OCI-LY3 (cell line): ENCODE measurements at regions not wholly inside any gene's neighbourhood (a gene's known extent, or its start where the extent isn't known, plus 50 kb on each side); places are given as distances from the start of the nearest gene placed in this dataset.

Experiments
- H2AFZ ChIP-seq: fragments of 200-600, 300-600 bp; shearing (Covaris generic); 2 replicates; pipeline ENCODE4 v1.6.0; 2014; ENCODE audit warnings: antibody characterized with exemption, low read depth, low read length
- H3K27ac ChIP-seq: fragments of 200-600, 300-600 bp; sonication (generic); 2 replicates; pipeline ENCODE4 v1.5.1; 2014; ENCODE audit warnings: mild to moderate bottlenecking, low read length, moderate library complexity, mixed read lengths
- H3K27me3 ChIP-seq: fragments of 200-600, 300-600 bp; sonication (generic); 2 replicates; pipeline ENCODE4 v1.6.1; 2014; ENCODE audit warnings: low read depth, low read length, mixed read lengths
- H3K36me3 ChIP-seq: fragments of 200-600, 300-600 bp; sonication (generic); replicated peaks from 2 replicates; pipeline ENCODE3; 2014; ENCODE audit warnings: low read depth, low read length, mixed read lengths
- H3K4me1 ChIP-seq: fragments of 300-600, 200-600 bp; sonication (generic); 2 replicates; pipeline ENCODE4 v1.6.1; 2014; ENCODE audit warnings: low read length, mixed read lengths
- H3K4me2 ChIP-seq: fragments of 200-600, 300-600 bp; sonication (generic); 2 replicates; pipeline ENCODE4 v1.6.1; 2014; ENCODE audit warnings: low read length, mixed read lengths
- H3K4me3 ChIP-seq: fragments of 300-600, 200-600 bp; sonication (generic); 2 replicates; pipeline ENCODE4 v1.5.1; 2014; ENCODE audit warnings: antibody characterized with exemption, mild to moderate bottlenecking, low read length, moderate library complexity
- H3K79me2 ChIP-seq: fragments of 300-600, 200-600 bp; shearing (Covaris generic); 2 replicates; pipeline ENCODE4 v1.6.1; 2014; ENCODE audit warnings: mild to moderate bottlenecking, low read length, mixed read lengths
- H3K9ac ChIP-seq: fragments of 300-600, 200-600 bp; shearing (Covaris generic); 2 replicates; pipeline ENCODE4 v1.6.0; 2014; ENCODE audit warnings: mild to moderate bottlenecking, low read length, moderate library complexity
- H3K9me3 ChIP-seq: fragments of 200-600, 300-600 bp; shearing (Covaris generic); 2 replicates; pipeline ENCODE4 v1.6.1; 2014; ENCODE audit warnings: low read length, mixed read lengths; ENCODE audit not compliant: insufficient read depth
- H4K20me1 ChIP-seq: fragments of 200-600, 300-600 bp; sonication (generic); 2 replicates; pipeline ENCODE4 v1.6.1; 2016; ENCODE audit warnings: low read length, mixed read lengths; ENCODE audit not compliant: insufficient read depth
- CTCF ChIP-seq: fragments of 200-600, 300-600 bp; sonication (generic); IDR thresholded peaks from 2 replicates; pipeline ENCODE4 v1.5.1; 2014; ENCODE audit warnings: antibody characterized with exemption, low read length, low read depth
- EZH2phosphoT487 ChIP-seq: fragments of 200-600 bp; shearing (Covaris generic); IDR thresholded peaks from 2 replicates; pipeline ENCODE4 v1.6.1; 2018; ENCODE audit warnings: antibody characterized with exemption, mixed run types, low read depth

- H3K9ac ChIP-seq: no peak overlapping the region
- TF ChIP-seq CTCF (no peak), EZH2phosphoT487 (no peak)
- H3K27me3 ChIP-seq: no peaks in the 10 kb centered on the region
- H3K9me3 ChIP-seq: no peaks in the 10 kb centered on the region
- H3K4me1 ChIP-seq: no peaks in the 10 kb centered on the region
- H3K79me2 ChIP-seq: no peaks in the 10 kb centered on the region
- no peak overlapping the region for H3K4me3 ChIP-seq
- no peak overlapping the region for H3K4me2 ChIP-seq
- H2AFZ ChIP-seq: no peak overlapping the region
- H3K36me3 ChIP-seq: no peaks in the 10 kb centered on the region
- no peak overlapping the region for H3K27ac ChIP-seq
- no peaks in the 10 kb centered on the region for H4K20me1 ChIP-seq
Observed at GRCh38 chr4:138420471-138420870, 178.3 kb upstream of the SLC7A11 start.

GRCh38 chr4:138414202-138414601, 172.1 kb upstream of the SLC7A11 start:
- no peak overlapping the region for H3K27ac ChIP-seq
- H2AFZ ChIP-seq: no peak overlapping the region
- no peaks in the 10 kb centered on the region for H3K36me3 ChIP-seq
- no peak for TF ChIP-seq CTCF
- TF ChIP-seq EZH2phosphoT487: no peak
- no peak overlapping the region for H3K4me2 ChIP-seq
- H3K4me3 ChIP-seq: no peak overlapping the region
- no peak overlapping the region for H3K9ac ChIP-seq
- H3K27me3 ChIP-seq: no peaks in the 10 kb centered on the region
- H4K20me1 ChIP-seq: no peaks in the 10 kb centered on the region
- H3K9me3 ChIP-seq: no peaks in the 10 kb centered on the region
- no peaks in the 10 kb centered on the region for H3K4me1 ChIP-seq
- no peaks in the 10 kb centered on the region for H3K79me2 ChIP-seq

GRCh38 chr4:138413273-138413672, 171.1 kb upstream of the SLC7A11 start:
- TF ChIP-seq EZH2phosphoT487 (no peak), CTCF (no peak)
- H3K79me2 ChIP-seq: no peaks in the 10 kb centered on the region
- no peak overlapping the region for H3K9ac ChIP-seq
- no peaks in the 10 kb centered on the region for H3K4me1 ChIP-seq
- no peak overlapping the region for H3K4me2 ChIP-seq
- no peaks in the 10 kb centered on the region for H3K36me3 ChIP-seq
- H4K20me1 ChIP-seq: no peaks in the 10 kb centered on the region
- no peak overlapping the region for H3K4me3 ChIP-seq
- no peak overlapping the region for H3K27ac ChIP-seq
- no peaks in the 10 kb centered on the region for H3K27me3 ChIP-seq
- no peaks in the 10 kb centered on the region for H3K9me3 ChIP-seq
- no peak overlapping the region for H2AFZ ChIP-seq

DNA sequence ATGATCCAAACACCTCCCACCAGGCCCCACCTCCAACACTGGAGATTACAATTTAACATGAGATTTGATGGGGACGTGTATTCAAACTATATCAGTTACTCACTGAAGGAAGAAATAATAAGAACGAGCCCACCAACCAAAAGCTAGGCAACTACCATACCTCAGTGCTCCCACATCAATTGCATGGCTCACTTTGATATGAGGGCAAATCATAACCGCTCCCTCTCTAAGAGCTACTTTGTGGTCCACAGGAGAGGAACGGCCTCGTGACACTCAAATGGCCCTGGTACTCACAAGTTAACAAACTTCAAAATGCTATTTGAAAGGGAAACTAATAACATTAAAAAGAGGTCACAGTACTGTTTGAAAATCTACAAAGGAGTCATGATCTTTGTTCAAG, 170.7 kb upstream of the SLC7A11 start:
- no peaks in the 10 kb centered on the region for H3K9me3 ChIP-seq
- H3K27me3 ChIP-seq: no peaks in the 10 kb centered on the region
- H3K4me3 ChIP-seq: no peak overlapping the region
- TF ChIP-seq CTCF (no peak), EZH2phosphoT487 (no peak)
- H2AFZ ChIP-seq: no peak overlapping the region
- H3K4me2 ChIP-seq: no peak overlapping the region
- no peaks in the 10 kb centered on the region for H3K79me2 ChIP-seq
- H3K36me3 ChIP-seq: no peaks in the 10 kb centered on the region
- H4K20me1 ChIP-seq: no peaks in the 10 kb centered on the region
- no peak overlapping the region for H3K9ac ChIP-seq
- no peaks in the 10 kb centered on the region for H3K4me1 ChIP-seq
- no peak overlapping the region for H3K27ac ChIP-seq
